Uterus (tissue), 3 donors: ENCODE measurements at regions not wholly inside any gene's neighbourhood (a gene's known extent, or its start where the extent isn't known, plus 50 kb on each side); places are given as distances from the start of the nearest gene placed in this dataset.

Source experiments
- DNase-seq, 2 donors: peaks; one replicate each; pipeline ENCODE4 v3.0.0-alpha.2; 2019 to 2020
- H3K27ac ChIP-seq, 2 donors: fragments of 200-600 bp; sonication (generic); 1 replicate in 1 of 2; 2 replicates in 1 of 2; pipeline ENCODE4 v1.5.1; 2016 to 2018
- H3K27me3 ChIP-seq, 2 donors: fragments of 200-600 bp; sonication (generic); one replicate each; pipeline ENCODE4 v1.5.1; 2018 to 2019; ENCODE audit warnings: control low read depth in 1 of 2
- H3K36me3 ChIP-seq, 2 donors: fragments of 200-600 bp; sonication (generic); one replicate each; pipeline ENCODE4 v1.5.1; 2019; ENCODE audit warnings: control low read depth in 1 of 2
- H3K4me1 ChIP-seq, 2 donors: fragments of 200-600 bp; sonication (generic); one replicate each; pipeline ENCODE4 v1.5.1; 2018 to 2019; ENCODE audit warnings: control low read depth in 1 of 2
- H3K4me3 ChIP-seq, 2 donors: fragments of 200-600 bp; sonication (generic); 1 replicate in 1 of 2; 2 replicates in 1 of 2; pipeline ENCODE4 v1.5.1; 2018 to 2019; ENCODE audit warnings: mild to moderate bottlenecking in 1 of 2
- H3K9me3 ChIP-seq, 2 donors: fragments of 200-600 bp; sonication (generic); one replicate each; pipeline ENCODE4 v1.5.1; 2019; ENCODE audit warnings: control low read depth in 1 of 2
- CTCF ChIP-seq, 4 experiments: fragments of 200-600 bp in 2 of 4; fragments of 450-650 bp in 2 of 4; sonication (generic) in 2 of 4; IDR thresholded peaks; one replicate each; pipeline ENCODE4 v1.5.1; 2016 to 2019; ENCODE audit warnings: antibody characterized with exemption in 4 of 4, mild to moderate bottlenecking in 2 of 4, moderate library complexity in 1 of 4
- POLR2A ChIP-seq, 2 donors: fragments of 450-650 bp; IDR thresholded peaks; one replicate each; pipeline ENCODE4 v1.6.1; 2016; ENCODE audit warnings: antibody characterized with exemption in 2 of 2, mild to moderate bottlenecking in 1 of 2, moderate library complexity in 1 of 2
- intact Hi-C: fragments of 100-400 bp; cut with DNase I; formaldehyde crosslinking; loops from one replicate; pipeline ENCODE4 v1.15.1; 2023; ENCODE audit warnings: low total_unique reads
- donor health status: DM: yes; HTN: yes; CAD: no.

GRCh38 chr16:72480911-72481310, 309.0 kb upstream of the PMFBP1 start:
- Histone ChIP-seq H3K4me1 (no peaks in the 10 kb centered on the region), H3K27ac (no peak overlapping the region), H3K4me3 (no peak overlapping the region), H3K36me3 (no peaks in the 10 kb centered on the region), H3K27me3 (no peaks in the 10 kb centered on the region), H3K9me3 (no peaks in the 10 kb centered on the region)
- intact Hi-C loops: no loop called here
- DNase-seq: no peak
- TF ChIP-seq POLR2A (IDR thresholded peaks at IDR 0.05) (no peak), CTCF (IDR thresholded peaks at IDR 0.05) (no peak)

- no peak for TF ChIP-seq CTCF (IDR thresholded peaks at IDR 0.05)
- no peak for TF ChIP-seq POLR2A (IDR thresholded peaks at IDR 0.05)
- Histone ChIP-seq H3K36me3 (no peaks in the 10 kb centered on the region), H3K27ac (no peak overlapping the region), H3K4me3 (no peak overlapping the region), H3K4me1 (no peaks in the 10 kb centered on the region), H3K27me3 (no peaks in the 10 kb centered on the region), H3K9me3 (no peaks in the 10 kb centered on the region)
- DNase-seq: no peak
- intact Hi-C loops: no loop called here
These were observed 303.7 kb upstream of the PMFBP1 start for GRCh38 chr16:72475688-72476087.

- no peak overlapping the region for H3K4me3 ChIP-seq
- H3K27me3 ChIP-seq: no peaks in the 10 kb centered on the region
- no peaks in the 10 kb centered on the region for H3K36me3 ChIP-seq
- DNase-seq: no peak
- H3K27ac ChIP-seq: no peak overlapping the region
- TF ChIP-seq POLR2A (IDR thresholded peaks at IDR 0.05) (no peak), CTCF (IDR thresholded peaks at IDR 0.05) (no peak)
- no peaks in the 10 kb centered on the region for H3K4me1 ChIP-seq
- no peaks in the 10 kb centered on the region for H3K9me3 ChIP-seq
- intact Hi-C loops: no loop called here
These were observed 302.7 kb upstream of the PMFBP1 start for GRCh38 chr16:72474501-72475123.

- TF ChIP-seq POLR2A (IDR thresholded peaks at IDR 0.05): no peak
- no peak for TF ChIP-seq CTCF (IDR thresholded peaks at IDR 0.05)
- Histone ChIP-seq H3K27ac (no peak overlapping the region), H3K4me1 (no peaks in the 10 kb centered on the region), H3K36me3 (no peaks in the 10 kb centered on the region), H3K27me3 (no peaks in the 10 kb centered on the region), H3K9me3 (no peaks in the 10 kb centered on the region), H3K4me3 (no peak overlapping the region)
- DNase-seq: no peak
- intact Hi-C loops: no loop called here
These were observed 301.7 kb upstream of the PMFBP1 start for GRCh38 chr16:72473631-72474030.

GRCh38 chr16:72471317-72471924, 299.5 kb upstream of the PMFBP1 start:
- intact Hi-C loops: no loop called here
- H3K4me1 ChIP-seq: no peaks in the 10 kb centered on the region
- no peak overlapping the region for H3K4me3 ChIP-seq
- H3K36me3 ChIP-seq: no peaks in the 10 kb centered on the region
- DNase-seq: no peak
- no peaks in the 10 kb centered on the region for H3K9me3 ChIP-seq
- TF ChIP-seq POLR2A (IDR thresholded peaks at IDR 0.05): no peak
- TF ChIP-seq CTCF (IDR thresholded peaks at IDR 0.05): no peak
- no peak overlapping the region for H3K27ac ChIP-seq
- H3K27me3 ChIP-seq: no peaks in the 10 kb centered on the region
